ENCODE measurements at regions not wholly inside any gene's neighbourhood (a gene's known extent, or its start where the extent isn't known, plus 50 kb on each side); places are given as distances from the start of the nearest gene placed in this dataset.

GRCh38 chr13:85659493-85659892 is 139.7 kb downstream of the SLITRK6 start:
- TF ChIP-seq SPI1 (IDR thresholded peaks at IDR 0.05; ENCODE audit: borderline replicate concordance, low read depth) (peak; percentile 75), GABPA (IDR thresholded peaks at IDR 0.05; ENCODE audit: low read depth) (no peak)
- Histone ChIP-seq H3K27ac (replicated peaks) (peak overlapping the region; percentile 3), H3K27me3 (ENCODE audit: insufficient read depth, poor library complexity, severe bottlenecking) (no peaks in the 10 kb centered on the region), H3K4me3 (replicated peaks; ENCODE audit: insufficient read depth, low read length) (no peak overlapping the region)
- peak in 1 of 2 experiments; percentile 53 for DNase-seq (ENCODE audit: low read depth in 1 of 2, low spot score in 1 of 2)

GRCh38 chr13:85657942-85658341 is 141.3 kb downstream of the SLITRK6 start:
- Histone ChIP-seq H3K27ac (replicated peaks) (no peak overlapping the region), H3K27me3 (ENCODE audit: insufficient read depth, poor library complexity, severe bottlenecking) (no peaks in the 10 kb centered on the region), H3K4me3 (replicated peaks; ENCODE audit: insufficient read depth, low read length) (no peak overlapping the region)
- TF ChIP-seq POLR2AphosphoS5 (IDR thresholded peaks at IDR 0.05; ENCODE audit: low read depth) (no peak), GABPA (IDR thresholded peaks at IDR 0.05; ENCODE audit: low read depth) (no peak), CTCF (IDR thresholded peaks at IDR 0.05; ENCODE audit: insufficient read depth, low read length) (no peak), SPI1 (IDR thresholded peaks at IDR 0.05; ENCODE audit: borderline replicate concordance, low read depth) (no peak), REST (IDR thresholded peaks at IDR 0.05; ENCODE audit: insufficient replicate concordance, low read depth) (no peak)
- DNase-seq (ENCODE audit: low read depth in 1 of 2, low spot score in 1 of 2): no peak

GRCh38 chr13:85655040-85655439 is 144.2 kb downstream of the SLITRK6 start:
- TF ChIP-seq REST (IDR thresholded peaks at IDR 0.05; ENCODE audit: insufficient replicate concordance, low read depth) (no peak), CTCF (IDR thresholded peaks at IDR 0.05; ENCODE audit: insufficient read depth, low read length) (no peak), GABPA (IDR thresholded peaks at IDR 0.05; ENCODE audit: low read depth) (no peak)
- no peaks in the 10 kb centered on the region for H3K27me3 ChIP-seq (ENCODE audit: insufficient read depth, poor library complexity, severe bottlenecking)
- no peak overlapping the region for H3K4me3 ChIP-seq (replicated peaks; ENCODE audit: insufficient read depth, low read length)
- no peak for DNase-seq (ENCODE audit: low read depth in 1 of 2, low spot score in 1 of 2)
- no peak overlapping the region for H3K27ac ChIP-seq (replicated peaks)

GRCh38 chr13:85654227-85654626 is 145.0 kb downstream of the SLITRK6 start:
- no peak for DNase-seq (ENCODE audit: low read depth in 1 of 2, low spot score in 1 of 2)
- TF ChIP-seq GABPA (IDR thresholded peaks at IDR 0.05; ENCODE audit: low read depth): no peak
- no peak for TF ChIP-seq REST (IDR thresholded peaks at IDR 0.05; ENCODE audit: insufficient replicate concordance, low read depth)
- TF ChIP-seq SPI1 (IDR thresholded peaks at IDR 0.05; ENCODE audit: borderline replicate concordance, low read depth): no peak
- no peak for TF ChIP-seq POLR2AphosphoS5 (IDR thresholded peaks at IDR 0.05; ENCODE audit: low read depth)
- TF ChIP-seq CTCF (IDR thresholded peaks at IDR 0.05; ENCODE audit: insufficient read depth, low read length): no peak
- no peak overlapping the region for H3K4me3 ChIP-seq (replicated peaks; ENCODE audit: insufficient read depth, low read length)
- no peaks in the 10 kb centered on the region for H3K27me3 ChIP-seq (ENCODE audit: insufficient read depth, poor library complexity, severe bottlenecking)
- no peak overlapping the region for H3K27ac ChIP-seq (replicated peaks)
